HS-27A (cell line): ENCODE measurements at regions not wholly inside any gene's neighbourhood (a gene's known extent, or its start where the extent isn't known, plus 50 kb on each side); places are given as distances from the start of the nearest gene placed in this dataset.
"Not testable (repeated sequence)": the region's sequence is repeated elsewhere in the genome, so short reads cannot be mapped to it uniquely, and the experiment has no call there.

ENCODE experiments used
- DNase-seq: peaks from one replicate; pipeline ENCODE4 v3.0.0-alpha.2; 2012; ENCODE audit warnings: low read depth, missing footprints

DNA sequence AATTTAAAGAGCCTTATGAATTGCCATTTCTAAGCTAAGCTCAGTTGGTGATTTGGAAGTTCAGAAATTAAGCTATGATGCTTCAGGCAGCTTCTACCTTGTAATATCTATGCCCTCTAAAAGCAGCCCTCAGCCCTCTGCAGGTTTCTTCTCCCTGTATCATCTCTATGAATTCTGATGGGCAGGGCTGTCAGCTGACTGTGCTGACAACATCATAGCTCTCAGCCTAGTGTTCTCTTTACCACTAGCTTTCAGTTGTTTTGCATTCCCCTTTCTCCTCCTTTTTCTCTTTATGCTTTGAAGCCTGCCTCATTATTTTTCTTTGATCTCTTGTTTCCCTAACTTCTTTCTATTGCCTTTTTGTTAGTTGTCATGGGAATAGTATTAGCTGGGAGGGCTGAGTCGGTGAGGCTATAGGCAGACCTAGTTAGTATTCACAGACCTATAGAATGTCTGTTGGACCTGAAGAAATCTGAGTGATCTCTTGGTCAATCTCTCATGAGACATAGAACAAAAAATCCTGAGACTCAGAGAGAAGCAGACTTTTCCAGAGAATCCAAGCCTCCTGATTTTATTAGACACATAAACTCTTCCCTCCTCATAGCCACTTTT lies 535.4 kb downstream of the RAB38 start:
- no peak for DNase-seq

DNA sequence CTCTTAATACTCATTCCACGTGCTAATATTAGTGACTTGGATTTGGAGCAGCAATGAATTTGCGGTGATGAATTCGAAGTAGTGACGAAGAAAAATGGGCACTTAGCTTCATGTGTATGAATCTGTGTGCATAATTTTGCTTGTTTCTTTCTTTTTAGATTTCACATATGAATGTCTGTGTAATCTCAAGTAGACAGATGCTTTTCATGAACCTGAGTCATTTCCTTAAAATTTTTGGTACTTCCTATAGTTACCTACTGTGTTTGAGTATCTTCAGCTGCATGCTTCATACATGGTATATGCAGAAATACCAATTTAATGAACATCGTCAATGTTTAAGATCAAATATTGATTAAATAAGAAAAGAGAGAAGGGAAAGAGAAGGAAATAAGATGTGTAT lies 540.2 kb downstream of the RAB38 start:
- DNase-seq = no peak

DNA sequence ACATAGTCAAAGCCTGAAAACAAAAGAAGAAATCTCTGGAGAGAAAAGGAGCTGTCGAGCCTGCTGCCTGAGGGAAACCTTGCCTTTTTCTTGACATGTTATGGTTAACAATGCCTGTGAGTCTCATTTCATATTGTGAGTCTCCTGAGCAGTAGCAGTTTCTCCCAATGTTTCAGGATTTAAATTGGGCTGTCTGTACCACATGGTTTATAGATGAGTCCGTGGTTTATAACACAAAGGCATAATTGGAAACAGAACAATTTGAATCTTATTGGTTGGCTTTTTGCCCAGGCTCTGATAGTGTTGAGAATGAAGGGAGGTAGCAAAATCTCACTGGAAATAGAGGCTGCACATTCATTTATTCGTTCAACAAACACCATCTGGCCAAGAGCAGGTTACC lies 540.9 kb downstream of the RAB38 start:
- DNase-seq = no peak

DNA sequence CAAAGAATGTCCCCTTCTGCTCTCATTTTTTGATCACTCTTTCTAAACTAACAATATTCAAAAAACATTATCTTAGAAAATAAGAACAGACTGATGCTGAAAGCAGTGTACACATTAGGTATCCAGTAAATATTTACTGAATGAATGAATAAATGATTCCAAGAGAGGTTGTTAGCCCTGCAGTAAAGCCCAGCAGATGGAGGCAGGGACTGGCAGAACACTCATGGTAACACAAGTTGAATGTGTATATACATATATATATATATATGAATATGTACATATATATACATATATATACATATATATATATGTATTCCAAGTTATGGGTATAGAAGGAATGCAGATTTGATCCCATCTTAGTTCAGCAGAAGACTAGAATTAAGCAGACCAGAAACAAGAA lies 546.3 kb downstream of the RAB38 start:
- no peak for DNase-seq

- no peak for DNase-seq
Measured at GRCh38 chr11:87628026-87628580, 547.1 kb downstream of the RAB38 start.

DNA sequence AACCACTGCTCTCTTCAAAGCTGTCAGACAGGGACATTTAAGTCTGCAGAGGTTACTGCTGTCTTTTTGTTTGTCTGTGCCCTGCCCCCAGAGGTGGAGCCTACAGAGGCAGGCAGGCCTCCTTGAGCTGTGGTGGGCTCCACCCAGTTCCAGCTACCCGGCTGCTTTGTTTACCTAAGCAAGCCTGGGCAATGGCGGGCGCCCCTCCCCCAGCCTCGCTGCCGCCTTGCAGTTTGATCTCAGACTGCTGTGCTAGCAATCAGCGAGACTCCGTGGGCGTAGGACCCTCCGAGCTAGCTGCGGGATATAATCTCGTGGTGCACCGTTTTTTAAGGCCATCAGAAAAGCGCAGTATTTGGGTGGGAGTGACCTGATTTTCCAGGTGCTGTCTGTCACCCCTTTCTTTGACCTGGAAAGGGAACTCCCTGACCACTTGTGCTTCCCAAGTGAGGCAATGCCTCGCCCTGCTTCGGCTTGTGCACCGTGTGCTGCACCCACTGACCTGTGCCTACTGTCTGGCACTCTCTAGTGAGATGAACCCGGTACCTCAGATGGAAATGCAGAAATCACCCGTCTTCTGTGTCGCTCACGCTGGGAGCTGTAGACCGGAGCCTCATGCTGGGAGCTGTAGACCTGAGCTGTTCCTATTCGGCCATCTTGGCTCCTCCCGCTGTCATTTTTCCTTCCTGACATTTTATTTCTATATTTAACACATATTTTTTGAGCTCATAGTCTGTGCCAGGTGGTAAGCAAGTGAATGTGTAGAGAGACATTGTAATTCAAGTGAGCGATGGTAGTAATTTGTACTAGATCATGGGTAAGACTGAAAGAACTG lies 551.5 kb downstream of the RAB38 start:
- not testable (repeated sequence) for DNase-seq

DNA sequence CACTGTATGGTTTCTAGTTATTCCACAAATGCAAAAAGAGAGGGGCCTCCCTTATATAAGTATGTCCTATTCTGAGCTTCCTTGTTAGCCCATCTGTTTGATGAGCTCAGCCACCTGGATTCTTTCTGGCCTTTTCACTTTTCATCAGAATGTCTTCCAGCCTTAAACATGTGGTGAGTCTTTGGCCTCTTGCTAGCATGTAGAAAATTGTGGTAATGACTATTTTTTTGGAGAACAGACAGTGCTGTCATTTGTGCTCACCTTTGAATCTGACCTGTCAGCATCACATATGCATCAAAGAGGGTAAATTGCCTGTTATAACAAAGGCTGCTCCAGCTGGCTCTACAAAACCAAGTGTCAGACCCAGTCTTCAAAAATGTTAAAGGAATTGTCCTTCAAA lies 558.7 kb downstream of the RAB38 start:
- no peak for DNase-seq

DNA sequence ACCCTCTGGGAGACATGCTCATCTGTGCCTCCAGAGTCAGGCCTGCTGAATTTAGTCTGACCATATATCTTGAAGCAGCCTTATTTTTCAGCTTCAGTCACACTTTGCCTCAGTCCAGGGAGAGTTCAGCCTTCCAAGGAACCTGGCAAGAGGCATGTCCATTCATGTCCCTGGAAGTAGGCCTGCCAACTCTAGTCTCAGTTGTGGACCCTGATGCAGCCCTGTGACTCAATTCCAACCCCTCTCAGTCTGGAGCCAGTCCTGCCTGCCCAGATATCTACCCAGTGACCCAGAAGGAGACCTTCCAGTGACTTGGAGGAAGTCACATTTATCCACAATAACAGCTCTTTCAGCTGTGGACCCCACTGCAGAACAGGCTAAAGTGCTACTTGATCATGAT lies 566.6 kb downstream of the TMEM135 start:
- DNase-seq = no peak

DNA sequence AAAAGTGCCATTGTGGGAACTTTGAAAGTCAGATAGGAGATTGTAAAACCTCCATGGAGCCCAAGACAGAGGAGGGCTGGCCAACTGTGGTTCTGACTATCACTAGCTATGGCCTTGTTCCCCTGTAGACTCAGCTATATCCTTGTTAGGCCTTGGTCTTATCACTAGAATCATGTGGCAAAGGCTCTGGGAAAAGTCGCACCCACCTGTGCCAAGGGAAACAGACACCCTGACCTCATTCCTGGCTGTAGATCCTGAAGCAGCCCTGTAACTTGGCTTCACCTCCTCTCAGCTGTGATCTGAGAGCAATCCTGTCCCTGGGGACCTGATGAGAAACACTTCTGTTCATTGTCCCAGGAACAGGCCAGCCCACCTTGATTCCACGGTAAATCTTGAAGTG lies 566.2 kb downstream of the TMEM135 start:
- no peak for DNase-seq

GRCh38 chr11:87602776-87603175 lies 565.0 kb downstream of the TMEM135 start:
- no peak for DNase-seq

DNA sequence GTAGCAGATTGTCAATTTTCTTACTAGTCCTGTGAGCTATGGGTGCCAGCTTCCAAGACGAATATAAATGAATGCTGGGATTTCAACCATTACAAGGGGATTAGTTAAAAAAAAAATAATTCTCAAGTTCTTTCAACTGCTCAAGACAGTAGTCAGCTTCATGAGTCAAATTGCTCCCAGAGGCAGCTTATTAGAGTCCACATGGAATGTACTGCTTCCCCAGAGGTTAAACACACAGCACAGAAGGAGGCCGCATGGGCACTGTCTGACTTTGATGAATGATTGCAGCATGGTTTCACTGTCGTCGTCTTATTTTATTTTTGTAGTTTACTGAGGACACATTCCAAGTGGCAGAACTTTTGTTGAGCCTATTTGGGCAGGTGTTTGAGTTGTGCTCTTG lies 563.2 kb downstream of the TMEM135 start:
- no peak for DNase-seq

DNA sequence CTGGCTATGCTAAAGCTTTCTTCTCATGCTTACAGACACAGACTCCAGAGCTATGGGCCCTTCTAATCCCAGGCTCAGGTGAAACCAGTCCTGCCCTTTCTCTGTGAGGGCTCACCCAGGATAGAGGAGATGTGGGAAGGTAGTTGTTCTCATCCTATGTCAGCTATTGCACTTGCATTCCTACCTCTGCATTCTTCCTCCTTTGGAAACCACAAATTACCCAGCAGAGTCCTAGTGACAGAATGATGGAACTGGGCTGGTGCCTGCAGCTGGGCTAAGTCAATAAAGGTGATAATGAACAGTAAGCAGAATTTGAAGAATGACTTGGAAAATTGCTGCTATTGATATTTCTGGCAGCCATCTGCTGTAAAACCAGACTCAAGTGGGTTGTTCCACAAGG lies 560.0 kb downstream of the TMEM135 start:
- DNase-seq = no peak

DNA sequence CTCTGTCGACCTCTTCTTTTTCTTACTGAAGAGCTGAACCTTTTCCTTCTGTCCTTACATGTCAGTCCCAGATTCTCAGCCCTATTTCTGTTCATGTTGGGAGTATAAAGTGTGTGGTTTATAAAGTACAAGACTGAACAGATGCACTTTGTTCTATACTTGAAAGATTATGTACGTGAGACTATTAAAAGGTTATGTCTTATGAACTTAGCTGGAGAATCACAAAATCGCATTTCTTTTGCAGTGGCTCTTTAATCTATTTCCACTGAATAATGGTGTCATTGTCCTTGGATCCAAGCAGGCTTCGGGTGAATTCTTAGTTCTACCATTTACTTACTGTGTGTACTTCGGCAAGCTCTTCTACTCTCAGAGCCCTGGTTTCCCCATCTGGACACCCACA lies 558.4 kb downstream of the TMEM135 start:
- no peak for DNase-seq

GRCh38 chr11:87589082-87589481 lies 551.3 kb downstream of the TMEM135 start:
- no peak for DNase-seq

DNA sequence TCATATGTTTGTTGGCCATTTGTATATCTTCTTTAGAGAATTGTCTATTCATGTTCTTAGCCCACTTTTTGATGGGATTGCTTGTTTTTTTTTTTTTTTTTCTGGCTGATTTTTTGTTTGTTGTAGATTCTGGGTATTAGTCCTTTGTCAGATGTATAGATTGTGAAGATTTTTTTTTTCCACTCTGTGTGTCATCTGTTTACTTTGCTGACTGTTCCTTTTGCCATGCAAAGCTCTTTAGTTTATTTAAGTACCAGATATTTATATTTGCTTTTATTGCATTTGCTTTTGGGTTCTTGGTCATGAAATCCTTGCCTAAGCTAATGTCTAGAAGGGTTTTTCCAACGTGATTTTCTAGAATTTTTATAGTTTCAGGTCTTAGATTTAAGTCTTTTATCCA lies 547.9 kb downstream of the TMEM135 start:
- not testable (repeated sequence) for DNase-seq

DNA sequence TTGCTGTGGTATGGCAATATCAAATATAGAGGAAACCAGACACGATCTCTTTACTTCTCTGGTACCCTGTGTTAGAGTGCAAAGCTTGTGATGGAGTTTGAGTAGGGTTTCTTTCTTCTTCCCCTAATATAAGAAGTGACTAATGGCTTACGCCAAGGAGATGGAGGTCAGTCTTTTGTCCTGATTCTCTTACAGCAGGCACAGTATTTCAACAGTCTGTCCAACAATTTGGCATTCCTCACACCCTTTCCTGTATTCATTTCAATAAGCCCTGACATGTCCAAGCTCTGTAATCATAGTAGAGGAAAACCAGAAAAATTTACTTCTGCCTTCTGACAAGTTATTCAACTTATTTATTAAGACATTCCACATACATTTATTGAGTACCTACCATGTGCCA lies 546.2 kb downstream of the TMEM135 start:
- DNase-seq = no peak

DNA sequence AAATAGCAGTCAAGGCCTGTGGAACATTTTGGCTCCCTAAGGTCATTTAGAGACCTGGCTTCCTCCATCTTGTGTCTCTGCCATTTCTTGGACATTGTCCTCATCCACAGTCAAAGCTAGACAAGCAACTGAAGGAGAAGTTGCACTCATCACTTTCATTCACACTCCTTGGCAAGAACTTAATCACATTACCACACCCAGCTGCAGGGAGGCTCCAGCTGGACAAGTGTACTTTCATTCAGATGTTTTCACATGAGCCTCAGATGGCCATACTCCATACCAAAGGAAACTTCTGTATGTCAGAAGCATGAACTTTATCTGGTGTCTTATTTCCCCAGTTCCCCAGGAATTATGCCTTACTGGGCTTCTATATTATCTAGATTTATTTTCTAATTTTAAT lies 537.4 kb downstream of the TMEM135 start:
- no peak for DNase-seq

GRCh38 chr11:87574193-87574592 lies 536.5 kb downstream of the TMEM135 start:
- DNase-seq = no peak

- no peak for DNase-seq
Measured at GRCh38 chr11:87573708-87574107, 536.0 kb downstream of the TMEM135 start.

- no peak for DNase-seq
Measured at GRCh38 chr11:87572881-87573280, 535.1 kb downstream of the TMEM135 start.

GRCh38 chr11:87560352-87560751 lies 522.6 kb downstream of the TMEM135 start:
- no peak for DNase-seq

DNA sequence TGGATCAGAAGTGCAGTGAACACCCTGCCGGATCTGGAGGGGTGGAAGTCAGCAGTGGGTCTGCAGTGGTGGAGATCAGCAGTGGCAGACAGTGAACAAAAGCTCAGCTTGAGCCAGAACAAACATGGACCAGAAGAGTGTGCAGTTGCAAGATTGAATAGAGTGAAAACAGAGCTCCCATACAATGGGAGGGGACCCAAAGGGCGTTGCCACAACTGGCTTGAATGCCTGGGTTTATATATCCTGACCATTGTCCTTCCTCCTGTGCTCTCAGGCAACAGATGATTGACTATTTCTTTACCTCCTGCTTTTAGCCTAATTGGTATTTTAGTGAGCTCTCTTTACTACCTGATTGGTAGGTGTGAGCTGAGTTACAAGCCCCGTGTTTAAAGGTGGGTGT lies 522.1 kb downstream of the TMEM135 start:
- DNase-seq = not testable (repeated sequence)

DNA sequence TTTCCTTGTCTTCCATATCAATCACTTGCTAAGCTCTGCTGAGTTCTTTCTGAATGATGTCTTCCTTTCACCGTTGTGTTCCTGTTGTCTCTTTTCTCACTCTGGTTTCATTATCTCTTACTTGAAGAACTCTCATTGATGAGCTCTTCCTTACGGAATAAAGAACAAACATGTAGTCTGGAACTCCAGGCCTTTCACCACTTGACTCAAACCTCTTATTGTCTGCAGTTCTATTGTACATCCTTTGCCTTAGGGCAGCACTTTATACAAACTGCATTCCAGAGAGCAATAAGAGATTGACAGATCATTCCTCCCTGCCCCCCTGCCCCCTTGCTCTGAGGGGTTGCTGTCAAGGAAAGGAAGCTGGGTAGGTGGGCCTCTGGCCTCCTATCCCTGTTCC lies 517.4 kb downstream of the TMEM135 start:
- no peak for DNase-seq

GRCh38 chr11:87548797-87549196 lies 511.1 kb downstream of the TMEM135 start:
- no peak for DNase-seq
